SK-N-SH (cell line): ENCODE measurements at regions not wholly inside any gene's neighbourhood (a gene's known extent, or its start where the extent isn't known, plus 50 kb on each side); places are given as distances from the start of the nearest gene placed in this dataset.

Experiments
- CHD2 ChIP-seq: fragments of 150-350 bp; IDR thresholded peaks from 2 replicates; pipeline ENCODE4 v1.6.1; 2018; ENCODE audit warnings: low read length; ENCODE audit not compliant: partially characterized antibody
- CTCF ChIP-seq: fragments of 200-600 bp; sonication (generic); IDR thresholded peaks from 2 replicates; pipeline ENCODE4 v1.6.1; 2017; ENCODE audit warnings: antibody characterized with exemption, mild to moderate bottlenecking, moderate library complexity
- NFIC ChIP-seq: IDR thresholded peaks from 2 replicates; pipeline ENCODE4 v1.4.0; 2012; ENCODE audit warnings: borderline replicate concordance
- REST ChIP-seq: IDR thresholded peaks from 2 replicates; pipeline ENCODE4 v1.6.1; 2012; ENCODE audit warnings: mild to moderate bottlenecking, low read depth, low read length, moderate library complexity
- TCF12 ChIP-seq: IDR thresholded peaks from 2 replicates; pipeline ENCODE4 v1.4.0; 2012
- TF ChIP-seq, protein P1 (sequence below): fragments of 150-350 bp; IDR thresholded peaks from 2 replicates; pipeline ENCODE4 v1.6.1; 2017; ENCODE audit warnings: antibody characterized with exemption, low read length, low read depth, borderline replicate concordance

- TF ChIP-seq, protein P1, sequence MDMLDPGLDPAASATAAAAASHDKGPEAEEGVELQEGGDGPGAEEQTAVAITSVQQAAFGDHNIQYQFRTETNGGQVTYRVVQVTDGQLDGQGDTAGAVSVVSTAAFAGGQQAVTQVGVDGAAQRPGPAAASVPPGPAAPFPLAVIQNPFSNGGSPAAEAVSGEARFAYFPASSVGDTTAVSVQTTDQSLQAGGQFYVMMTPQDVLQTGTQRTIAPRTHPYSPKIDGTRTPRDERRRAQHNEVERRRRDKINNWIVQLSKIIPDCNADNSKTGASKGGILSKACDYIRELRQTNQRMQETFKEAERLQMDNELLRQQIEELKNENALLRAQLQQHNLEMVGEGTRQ, result no peak
- TF ChIP-seq CTCF (no peak), REST (no peak), CHD2 (no peak), NFIC (no peak), TCF12 (no peak)
These were observed 86.1 kb upstream of the TOP3B start for GRCh38 chr22:22068657-22069056.
